Small intestine (tissue), 7 donors: ENCODE measurements at regions not wholly inside any gene's neighbourhood (a gene's known extent, or its start where the extent isn't known, plus 50 kb on each side); places are given as distances from the start of the nearest gene placed in this dataset.

ENCODE experiments used
- DNase-seq, 2 donors: peaks; one replicate each; pipeline versions ENCODE4 v3.0.0 to v3.0.0-alpha.2; 2013
- FAIRE-seq: peaks from 2 replicates; lab custom pipeline; 2012; peaks lifted over from hg19 to GRCh38; lab: Jason Lieb, UNC
- H3K27ac ChIP-seq, 3 donors: one replicate each; pipeline ENCODE4 v1.5.1; 2013; ENCODE audit warnings: low read length in 2 of 3, mild to moderate bottlenecking in 2 of 3, control low read depth in 1 of 3, inconsistent platforms in 1 of 3, low read depth in 1 of 3, moderate library complexity in 1 of 3
- H3K27me3 ChIP-seq, 3 donors: one replicate each; pipeline ENCODE4 v1.6.1; 2013; ENCODE audit warnings: low read length in 3 of 3, inconsistent platforms in 1 of 3; ENCODE audit not compliant: control insufficient read depth in 3 of 3, insufficient read depth in 3 of 3
- H3K36me3 ChIP-seq, 3 donors: one replicate each; pipeline ENCODE4 v1.6.1; 2013; ENCODE audit warnings: low read length in 3 of 3, inconsistent platforms in 1 of 3, low read depth in 1 of 3, mild to moderate bottlenecking in 1 of 3, moderate library complexity in 1 of 3; ENCODE audit not compliant: control insufficient read depth in 3 of 3, insufficient read depth in 2 of 3
- H3K4me1 ChIP-seq, 3 donors: one replicate each; pipeline ENCODE4 v1.6.1; 2013; ENCODE audit warnings: low read length in 2 of 3, inconsistent platforms in 1 of 3, low read depth in 1 of 3, mild to moderate bottlenecking in 1 of 3, moderate library complexity in 1 of 3; ENCODE audit not compliant: control insufficient read depth in 3 of 3, insufficient read depth in 2 of 3
- H3K4me3 ChIP-seq, 3 donors: one replicate each; pipeline ENCODE4 v1.5.1; 2013; ENCODE audit warnings: low read length in 3 of 3, control low read depth in 1 of 3, inconsistent platforms in 1 of 3, low read depth in 1 of 3, mild to moderate bottlenecking in 1 of 3, moderate library complexity in 1 of 3
- H3K9me3 ChIP-seq, 2 donors: one replicate each; pipeline ENCODE4 v1.6.1; 2013; ENCODE audit warnings: low read depth in 1 of 2, low read length in 1 of 2; ENCODE audit not compliant: control insufficient read depth in 2 of 2, insufficient read depth in 1 of 2
- WGBS, 3 donors: extraction: QIAGEN DNeasy Blood & Tissue Kit; methylation state at CpG; one replicate each; pipeline ENCODE4 v1.1.7; 2013; 5-methylcytosine and 5-hydroxymethylcytosine counted together
- donor health status: healthy with polysubstance abuse.
- donor health status: control.
- donor health status: control.
- donor health status: Bipolar disorder and iron deficiency.
- donor health status: healthy.

GRCh38 chr6:8157839-8158238 lies 55.5 kb upstream of the EEF1E1 start:
- 10 to 36% (median 36%) methylated on average over 3 of the region's 3 CpGs for WGBS, 3 donors
- Histone ChIP-seq H3K27ac (no peak overlapping the region), H3K9me3 (no peaks in the 10 kb centered on the region), H3K4me3 (no peak overlapping the region), H3K4me1 (no peaks in the 10 kb centered on the region), H3K36me3 (no peaks in the 10 kb centered on the region), H3K27me3 (no peaks in the 10 kb centered on the region)
- no peak for FAIRE-seq
- peak; percentile 65 to 76 for DNase-seq

- no peak overlapping the region for H3K27ac ChIP-seq
- WGBS, 3 donors: 69 to 74% (median 71%) methylated on average over 2 of the region's 2 CpGs
- no peak for FAIRE-seq
Observed at GRCh38 chr6:8155259-8156012, 53.1 kb upstream of the EEF1E1 start.

More at GRCh38 chr6:8155259-8156012, 53.1 kb upstream of the EEF1E1 start:
- Histone ChIP-seq H3K36me3 (no peaks in the 10 kb centered on the region), H3K9me3 (no peaks in the 10 kb centered on the region), H3K4me3 (no peak overlapping the region), H3K4me1 (no peaks in the 10 kb centered on the region), H3K27me3 (no peaks in the 10 kb centered on the region)
- no peak for DNase-seq
